HG03095 (cell line): ENCODE measurements at regions not wholly inside any gene's neighbourhood (a gene's known extent, or its start where the extent isn't known, plus 50 kb on each side); places are given as distances from the start of the nearest gene placed in this dataset.

Experiments used
- ATAC-seq: cut with Tn5 transposase; IDR thresholded peaks from one replicate; pipeline ENCODE4 v1.9.1; 2021; ENCODE audit warnings: moderate library complexity; ENCODE audit not compliant: unreplicated experiment

- no peak for ATAC-seq
Observed at GRCh38 chr20:6884114-6884513, 116.6 kb downstream of the BMP2 start.

DNA sequence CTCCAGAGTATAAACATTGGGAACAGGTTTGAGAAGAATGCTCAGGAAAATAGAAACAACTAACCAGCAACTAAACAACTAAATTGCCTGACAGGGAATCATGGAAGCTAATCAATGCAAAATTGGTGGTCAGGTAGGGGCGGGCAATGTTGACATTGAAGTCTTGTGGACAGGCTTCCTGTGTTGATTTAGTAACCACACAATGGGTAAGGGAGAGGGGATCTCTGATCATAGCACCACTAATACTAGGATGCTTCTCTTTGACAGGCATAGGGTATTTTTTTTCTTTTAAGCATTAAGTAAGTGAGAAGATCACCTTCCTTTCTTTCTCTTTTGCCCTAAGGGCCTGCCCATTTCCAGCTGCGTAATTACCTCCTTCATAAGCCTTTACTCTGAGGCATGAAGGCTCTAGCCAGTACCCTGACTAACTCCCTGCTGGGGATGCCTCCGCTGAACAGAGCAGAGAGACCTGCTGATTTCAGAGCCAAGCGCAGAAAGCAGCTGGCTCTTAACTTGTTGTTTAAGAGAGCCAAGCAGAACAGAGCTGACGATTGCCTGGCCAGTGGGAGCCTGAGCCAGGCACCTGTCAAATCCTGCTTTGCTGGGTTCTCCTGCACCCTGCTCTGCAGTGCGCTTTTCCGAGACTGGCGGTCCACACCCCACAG lies 118.7 kb downstream of the BMP2 start:
- no peak for ATAC-seq

- no peak for ATAC-seq
Observed at GRCh38 chr20:6887966-6888365, 120.5 kb downstream of the BMP2 start.

DNA sequence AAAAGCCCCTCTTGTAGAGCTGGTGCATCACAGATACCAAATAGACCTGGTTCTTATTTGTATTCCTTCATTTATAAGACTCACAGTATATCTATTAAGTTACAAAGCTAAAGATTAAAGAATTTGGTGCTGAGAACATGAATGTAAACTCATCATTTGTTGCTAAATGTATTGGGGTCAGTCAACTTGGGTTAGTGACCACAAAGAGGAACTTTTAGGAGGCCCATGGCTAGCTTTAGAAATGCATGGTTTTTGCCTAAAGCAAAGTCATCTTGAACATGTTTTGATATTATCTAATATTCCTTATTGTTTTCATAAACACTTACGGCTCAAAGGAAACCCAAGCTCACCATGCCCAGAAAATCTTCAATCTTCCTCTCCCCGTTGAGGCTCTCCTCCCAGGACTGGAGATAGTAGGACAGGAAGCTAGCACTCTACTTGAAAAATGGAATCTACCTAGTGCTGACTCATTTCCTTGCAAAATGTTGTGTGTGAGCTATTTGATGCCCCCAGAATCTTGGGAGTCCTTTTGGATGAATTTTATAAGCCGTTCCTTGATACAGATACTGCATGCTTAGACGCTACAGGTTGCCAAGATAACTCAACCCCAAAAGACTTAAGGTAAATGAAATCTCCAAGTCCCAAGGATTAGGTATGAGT lies 121.4 kb downstream of the BMP2 start:
- ATAC-seq, result no peak

DNA sequence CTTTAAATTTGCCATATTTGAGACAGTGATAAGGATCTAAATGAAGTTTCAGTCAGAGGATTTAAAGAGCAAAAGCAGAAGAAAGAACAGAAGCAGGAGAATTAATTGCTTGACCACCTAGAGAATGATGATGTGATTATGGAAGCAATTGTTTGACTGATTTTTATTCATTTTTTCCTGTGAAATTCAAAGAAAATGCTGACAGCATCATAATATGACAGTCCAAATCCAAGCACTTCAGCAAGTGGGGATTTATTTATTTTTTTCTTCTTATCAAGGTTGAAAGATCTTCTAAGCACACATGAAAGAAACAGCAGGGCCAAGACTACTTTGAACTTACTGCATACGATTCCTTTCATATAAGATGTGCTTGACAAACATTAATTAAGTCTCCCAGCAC lies 125.2 kb downstream of the BMP2 start:
- ATAC-seq, result no peak

DNA sequence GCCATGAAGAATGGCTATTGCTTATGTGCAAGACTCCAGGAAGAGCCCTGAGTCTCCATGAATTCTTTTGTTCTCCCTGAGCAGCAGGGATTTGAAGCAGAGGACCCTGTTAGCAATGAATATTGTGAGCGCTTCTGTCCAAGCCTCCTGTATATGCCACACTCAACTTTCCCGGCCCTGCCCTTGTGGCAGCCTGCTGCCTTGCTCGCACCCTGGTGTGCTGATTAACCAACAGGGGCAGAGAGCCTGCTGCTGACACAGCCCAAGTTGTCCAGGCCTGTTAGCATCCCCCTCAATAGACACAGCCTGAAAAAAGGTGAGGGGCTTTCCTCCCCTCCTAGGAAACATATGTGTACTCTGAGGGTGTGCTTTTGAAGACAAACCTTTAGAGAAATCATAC lies 131.4 kb downstream of the BMP2 start:
- ATAC-seq, result no peak

GRCh38 chr20:6906871-6907270 lies 139.4 kb downstream of the BMP2 start:
- ATAC-seq, result no peak

DNA sequence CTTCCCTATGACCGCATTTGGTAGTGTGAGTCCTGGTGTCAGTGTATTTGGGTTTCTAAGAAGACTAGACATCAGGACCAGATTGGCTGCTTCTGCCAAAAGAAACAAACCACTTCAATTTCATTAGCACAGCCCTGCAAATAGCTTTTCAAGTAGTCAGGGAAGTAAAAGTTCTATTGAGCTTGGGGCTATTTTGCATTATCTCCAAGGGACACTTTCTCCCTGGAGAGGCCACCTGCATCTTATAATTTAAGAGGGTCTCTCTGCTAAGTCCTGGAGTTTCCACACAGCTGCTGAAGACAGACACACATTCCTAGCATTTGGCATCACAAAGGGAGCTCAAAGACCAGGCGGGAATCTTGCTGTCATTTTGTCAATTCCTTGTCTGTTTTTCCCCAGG lies 141.2 kb downstream of the BMP2 start:
- no peak for ATAC-seq

DNA sequence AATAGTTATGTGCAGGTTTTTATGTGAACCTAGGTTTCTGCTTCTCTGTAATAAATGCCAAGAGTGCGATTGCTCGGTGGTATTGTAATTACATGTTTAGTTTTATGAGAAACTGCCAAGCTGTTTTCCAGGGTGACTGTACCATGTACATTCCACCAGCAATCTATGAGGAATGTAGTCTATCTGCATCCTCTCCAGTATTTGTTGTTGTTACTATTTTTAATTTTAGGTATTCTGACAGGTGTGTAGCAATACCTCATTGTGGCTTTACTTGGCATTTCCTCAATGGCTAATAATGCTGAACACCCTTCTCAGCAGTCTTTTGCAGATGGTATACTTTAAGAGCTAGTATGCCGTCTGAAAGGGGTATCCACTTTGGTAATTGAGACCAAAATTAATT lies 142.1 kb downstream of the BMP2 start:
- no peak for ATAC-seq

DNA sequence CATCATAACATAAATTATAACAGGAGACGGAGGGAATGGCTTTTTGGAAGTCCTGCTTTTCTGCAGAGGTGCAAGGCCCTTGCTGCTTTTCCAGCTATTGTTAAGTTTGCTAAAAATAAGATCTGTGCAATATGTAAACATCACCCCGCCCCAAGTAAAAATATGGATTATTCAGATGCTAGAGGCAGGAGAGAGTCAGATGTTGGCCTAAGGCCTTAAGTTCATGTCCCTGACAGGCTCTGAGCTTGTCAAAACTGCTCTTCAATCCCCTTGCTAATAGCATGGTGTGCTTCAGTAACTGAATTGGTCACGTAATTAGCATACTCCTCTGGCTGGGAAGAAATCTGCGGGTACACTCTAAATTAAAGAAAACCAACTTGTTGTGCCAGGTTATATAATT lies 147.5 kb downstream of the BMP2 start:
- no peak for ATAC-seq

- no peak for ATAC-seq
Observed at GRCh38 chr20:6916938-6917337, 149.5 kb downstream of the BMP2 start.

DNA sequence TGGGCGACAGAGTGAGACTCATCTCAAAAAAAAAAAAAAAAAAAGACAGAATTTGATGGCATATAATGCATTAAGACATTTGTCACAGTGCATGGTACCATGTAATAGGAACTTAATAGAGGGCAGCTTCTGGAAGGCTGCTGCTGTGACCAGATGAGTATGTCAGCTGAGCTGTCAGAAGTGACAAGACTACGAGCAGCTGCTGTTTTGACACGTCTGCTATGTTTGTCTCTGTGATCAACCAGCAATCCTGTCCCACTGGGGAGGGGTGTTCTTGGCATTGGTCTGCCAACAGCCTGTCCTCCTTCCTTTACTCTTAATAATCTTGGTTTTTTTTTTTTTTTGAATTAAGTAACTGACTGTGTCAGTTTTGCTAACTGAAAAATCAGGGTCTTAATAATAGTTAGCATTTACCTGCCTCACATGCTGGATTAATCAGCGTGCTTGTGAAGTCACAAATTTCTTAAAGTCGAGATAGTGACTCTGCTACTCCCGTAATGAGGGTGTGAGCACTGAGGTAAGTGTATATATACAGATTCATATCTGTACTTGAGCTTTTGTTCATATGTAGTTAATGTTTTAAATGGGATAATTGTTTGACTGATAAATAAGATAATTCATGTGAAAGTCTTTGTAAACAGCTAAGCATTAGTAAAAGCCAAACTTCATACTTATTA lies 152.4 kb downstream of the BMP2 start:
- ATAC-seq, result no peak

DNA sequence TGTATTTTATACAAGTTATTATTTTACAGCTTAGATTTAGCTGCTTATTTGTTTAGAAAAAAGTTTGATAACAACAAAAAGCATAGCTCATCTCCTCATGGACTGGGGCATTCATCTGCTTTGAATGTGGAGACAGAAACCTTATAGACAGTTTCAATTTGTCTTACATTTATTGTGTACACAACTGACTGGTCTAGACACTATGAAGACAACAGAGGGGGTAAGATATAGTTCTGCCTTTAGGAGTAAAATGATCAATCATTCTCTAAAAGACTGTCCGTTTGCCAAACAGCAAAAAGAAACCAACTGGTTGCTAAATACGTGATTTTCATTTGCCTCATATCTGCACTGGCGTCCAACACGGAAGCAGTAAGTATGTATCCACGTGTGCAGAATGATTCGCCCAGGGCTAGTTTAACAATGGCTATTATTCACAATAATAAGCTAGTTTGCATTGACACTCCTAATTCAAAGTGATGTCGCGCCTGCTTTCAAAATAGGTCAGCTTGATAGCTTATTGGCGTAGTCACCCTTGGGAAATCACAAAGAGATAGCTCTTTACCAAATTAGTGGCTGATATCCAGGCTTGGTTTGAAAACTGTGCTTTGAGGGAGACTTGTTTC lies 153.6 kb downstream of the BMP2 start:
- no peak for ATAC-seq

- ATAC-seq, result no peak
Observed at GRCh38 chr20:6921717-6922386, 154.4 kb downstream of the BMP2 start.

DNA sequence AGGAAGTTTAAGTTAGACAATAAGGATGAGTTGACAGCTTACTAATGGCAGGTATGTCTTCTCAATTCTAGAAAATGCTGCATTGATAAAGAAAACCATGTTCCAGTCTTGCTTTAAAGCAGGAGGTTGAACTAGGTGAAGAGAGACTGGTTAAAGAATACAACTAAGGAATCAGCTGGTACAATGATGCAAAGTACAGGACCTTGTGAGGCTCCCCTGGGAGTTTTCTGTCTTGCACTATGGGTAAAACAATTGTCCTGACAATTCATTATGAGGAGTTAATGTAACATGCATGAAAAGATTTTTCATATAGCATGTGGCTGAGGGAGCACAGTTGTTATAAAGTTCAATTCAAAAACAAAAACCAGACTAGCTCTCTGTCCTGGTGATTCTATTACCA lies 157.2 kb downstream of the BMP2 start:
- ATAC-seq, result no peak

GRCh38 chr20:6925744-6926278 lies 158.3 kb downstream of the BMP2 start:
- no peak for ATAC-seq

GRCh38 chr20:6940048-6940447 lies 172.6 kb downstream of the BMP2 start:
- ATAC-seq, result no peak

DNA sequence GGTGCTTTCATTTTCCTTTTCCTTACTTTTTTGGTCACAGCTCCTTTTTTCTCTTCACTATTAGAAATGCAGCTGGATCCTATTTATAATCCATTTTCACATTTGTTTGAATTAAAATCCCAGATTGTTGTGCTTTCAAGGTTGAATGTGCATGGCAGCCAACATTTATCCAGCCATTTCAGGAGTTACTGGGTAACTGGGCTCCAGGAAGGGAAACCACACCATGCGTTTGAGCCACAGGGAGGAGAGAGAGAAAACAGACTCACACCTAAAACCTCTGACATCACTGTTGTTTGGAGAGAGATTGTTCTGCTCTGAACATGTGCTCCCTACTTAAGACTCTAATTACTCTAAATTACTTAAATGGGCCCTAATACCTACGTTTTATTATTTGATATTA lies 173.4 kb downstream of the BMP2 start:
- no peak for ATAC-seq

- no peak for ATAC-seq
Observed at GRCh38 chr20:6941571-6941970, 174.1 kb downstream of the BMP2 start.

DNA sequence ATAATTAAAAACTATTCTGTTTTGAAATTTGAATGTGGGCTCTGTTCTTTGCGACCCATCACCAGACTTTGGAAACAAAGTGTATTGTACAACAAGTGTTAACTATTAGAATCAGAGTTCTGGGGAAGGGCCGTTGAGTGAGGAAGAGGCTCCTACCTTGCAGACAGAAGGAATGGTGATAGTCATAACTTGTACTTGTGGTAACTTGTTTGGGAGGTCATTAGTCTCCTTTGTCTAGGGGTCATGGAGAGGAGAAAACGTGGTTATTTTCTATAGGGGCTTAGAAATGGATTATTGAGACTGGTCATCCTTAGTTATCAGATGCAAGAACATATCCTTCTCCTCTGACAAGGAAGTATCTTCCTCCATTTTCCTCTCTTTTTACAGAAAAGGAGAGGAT lies 174.8 kb downstream of the BMP2 start:
- no peak for ATAC-seq

GRCh38 chr20:6944292-6944691 lies 176.8 kb downstream of the BMP2 start:
- ATAC-seq, result no peak
